Parathyroid adenoma (tissue), 2 donors: ENCODE measurements at regions not wholly inside any gene's neighbourhood (a gene's known extent, or its start where the extent isn't known, plus 50 kb on each side); places are given as distances from the start of the nearest gene placed in this dataset.

Source experiments
- H2AFZ ChIP-seq: fragments of 300-600 bp; sonication (generic); one replicate; pipeline ENCODE4 v1.7.0; 2017; ENCODE audit warnings: antibody characterized with exemption, mild to moderate bottlenecking
- H3K27ac ChIP-seq: fragments of 300-600 bp; sonication (generic); one replicate; pipeline ENCODE4 v1.7.0; 2017
- H3K27me3 ChIP-seq: fragments of 300-600 bp; sonication (generic); one replicate; pipeline ENCODE4 v1.7.0; 2017; ENCODE audit warnings: low read length; ENCODE audit not compliant: control insufficient read depth, insufficient read depth
- H3K36me3 ChIP-seq: fragments of 300-600 bp; sonication (generic); one replicate; pipeline ENCODE4 v1.7.0; 2017; ENCODE audit warnings: low read length; ENCODE audit not compliant: control insufficient read depth, insufficient read depth
- H3K4me1 ChIP-seq: fragments of 300-600 bp; sonication (generic); one replicate; pipeline ENCODE4 v1.7.0; 2017; ENCODE audit warnings: control low read depth
- H3K4me2 ChIP-seq: fragments of 300-600 bp; sonication (generic); one replicate; pipeline ENCODE4 v1.7.0; 2017; ENCODE audit warnings: low read length
- H3K4me3 ChIP-seq: fragments of 300-600 bp; sonication (generic); one replicate; pipeline ENCODE4 v1.7.0; 2017; ENCODE audit warnings: low read depth, low read length
- H3K79me2 ChIP-seq: fragments of 300-600 bp; sonication (generic); one replicate; pipeline ENCODE4 v1.7.0; 2017; ENCODE audit warnings: control low read depth
- H3K9ac ChIP-seq: fragments of 300-600 bp; sonication (generic); one replicate; pipeline ENCODE4 v1.7.0; 2017; ENCODE audit warnings: mild to moderate bottlenecking
- H3K9me3 ChIP-seq: fragments of 300-600 bp; sonication (generic); one replicate; pipeline ENCODE4 v1.7.0; 2017; ENCODE audit warnings: low read length; ENCODE audit not compliant: control insufficient read depth
- CTCF ChIP-seq: fragments of 300-600 bp; sonication (generic); IDR thresholded peaks from one replicate; pipeline ENCODE4 v1.7.0; 2017; ENCODE audit warnings: antibody characterized with exemption, mild to moderate bottlenecking
- donor health status: primary hyperparathyroidism.

GRCh38 chr5:123819833-123820232, 307.9 kb downstream of the CSNK1G3 start:
- Histone ChIP-seq H3K9me3 (no peaks in the 10 kb centered on the region), H3K4me2 (no peak overlapping the region), H3K4me1 (peaks cover 3% of the 10 kb centered on the region), H3K27ac (no peak overlapping the region), H3K27me3 (no peaks in the 10 kb centered on the region), H3K9ac (no peak overlapping the region), H3K79me2 (no peaks in the 10 kb centered on the region), H3K36me3 (no peaks in the 10 kb centered on the region), H3K4me3 (no peak overlapping the region), H2AFZ (no peak overlapping the region)
- TF ChIP-seq CTCF = no peak

DNA sequence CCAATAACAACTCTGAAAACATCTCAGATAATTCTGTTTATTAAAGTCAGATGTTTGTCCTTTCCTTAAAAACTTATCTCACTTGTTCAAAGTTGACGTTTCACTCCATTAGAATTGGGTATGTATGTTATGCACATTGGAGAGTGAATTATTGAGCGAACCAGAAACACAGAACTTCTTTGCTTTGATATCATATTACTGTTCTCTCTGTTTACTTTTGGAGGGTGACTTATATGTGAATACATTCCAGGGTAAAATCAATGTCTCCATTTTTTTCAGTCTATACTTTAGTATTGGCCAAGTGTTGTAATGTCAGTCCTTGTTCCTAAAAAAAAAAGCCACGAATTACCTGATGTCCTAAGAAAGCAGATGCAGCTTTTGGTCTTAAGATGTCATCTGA, 307.4 kb downstream of the CSNK1G3 start:
- no peaks in the 10 kb centered on the region for H3K79me2 ChIP-seq
- TF ChIP-seq CTCF = no peak
- peaks cover 6% of the 10 kb centered on the region for H3K4me1 ChIP-seq
- H3K4me3 ChIP-seq = no peak overlapping the region
- no peaks in the 10 kb centered on the region for H3K27me3 ChIP-seq
- H2AFZ ChIP-seq = no peak overlapping the region
- no peak overlapping the region for H3K4me2 ChIP-seq
- no peak overlapping the region for H3K9ac ChIP-seq
- H3K27ac ChIP-seq = no peak overlapping the region
- H3K36me3 ChIP-seq = no peaks in the 10 kb centered on the region
- H3K9me3 ChIP-seq = no peaks in the 10 kb centered on the region

- no peaks in the 10 kb centered on the region for H3K79me2 ChIP-seq
- no peaks in the 10 kb centered on the region for H3K27me3 ChIP-seq
- H3K4me2 ChIP-seq = no peak overlapping the region
- H3K4me1 ChIP-seq = peaks cover 22% of the 10 kb centered on the region
- H2AFZ ChIP-seq = no peak overlapping the region
- H3K9me3 ChIP-seq = no peaks in the 10 kb centered on the region
- H3K4me3 ChIP-seq = no peak overlapping the region
- H3K27ac ChIP-seq = no peak overlapping the region
- TF ChIP-seq CTCF = no peak
- no peaks in the 10 kb centered on the region for H3K36me3 ChIP-seq
- no peak overlapping the region for H3K9ac ChIP-seq
Observed at GRCh38 chr5:123817267-123817666, 305.3 kb downstream of the CSNK1G3 start.

DNA sequence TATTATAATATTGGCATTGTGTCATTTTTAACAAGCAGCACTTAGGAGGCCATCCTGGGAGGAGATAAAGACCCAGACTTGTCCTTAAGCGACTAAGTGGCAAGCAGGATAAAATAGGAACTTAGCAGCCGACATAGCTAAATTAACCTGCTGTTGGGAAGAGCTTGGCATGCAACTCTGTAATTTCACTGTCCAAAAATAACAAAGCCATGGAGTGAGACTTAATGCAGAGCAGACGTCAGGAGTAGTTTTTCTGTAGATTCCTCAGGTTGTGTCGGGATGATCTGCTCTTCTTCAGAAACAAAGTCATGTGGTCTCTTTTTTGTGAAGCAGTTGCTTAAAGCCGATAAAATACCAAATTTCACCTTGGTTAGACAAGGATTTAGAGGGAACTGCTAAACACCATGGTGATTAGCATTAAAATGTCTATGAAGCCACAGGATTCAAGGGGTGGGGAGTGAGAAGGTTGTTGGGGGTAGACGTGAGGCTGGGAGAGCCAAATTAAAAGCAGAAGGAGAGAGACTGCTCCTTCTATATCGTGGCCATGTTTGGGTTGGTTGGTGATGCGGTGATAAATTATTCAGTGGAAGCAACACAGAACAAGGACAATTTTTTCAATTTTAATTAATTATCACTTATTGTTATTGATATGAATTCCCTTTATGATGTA, 303.0 kb downstream of the CSNK1G3 start:
- TF ChIP-seq CTCF = no peak
- Histone ChIP-seq H3K9me3 (no peaks in the 10 kb centered on the region), H3K4me1 (peaks cover 22% of the 10 kb centered on the region), H3K4me2 (peak overlapping the region; percentile 44), H3K4me3 (no peak overlapping the region), H2AFZ (peak overlapping the region; percentile 49), H3K79me2 (no peaks in the 10 kb centered on the region), H3K27ac (no peak overlapping the region), H3K36me3 (no peaks in the 10 kb centered on the region), H3K9ac (no peak overlapping the region), H3K27me3 (no peaks in the 10 kb centered on the region)
